ENCODE measurements at regions not wholly inside any gene's neighbourhood (a gene's known extent, or its start where the extent isn't known, plus 50 kb on each side); places are given as distances from the start of the nearest gene placed in this dataset.

DNA sequence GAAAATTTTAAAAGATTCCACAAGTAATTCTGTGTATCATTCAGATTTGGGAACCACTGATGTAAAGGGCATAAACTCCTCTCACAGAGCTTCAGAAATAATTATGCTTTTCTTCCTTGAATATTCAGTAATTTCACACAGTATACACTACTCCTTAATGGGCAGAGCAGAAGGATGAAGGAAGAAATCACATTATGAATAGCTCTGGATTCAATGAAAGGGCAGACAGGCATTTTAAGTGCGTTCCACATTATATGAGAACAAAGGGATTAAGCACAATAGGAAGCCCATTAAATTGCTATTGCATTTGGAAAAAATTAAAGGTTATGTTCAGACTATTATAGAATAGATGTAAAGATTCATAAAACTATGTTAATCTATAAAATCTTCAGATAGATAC lies 142.6 kb downstream of the PDHA2 start:
- in situ Hi-C loops (cut with HindIII; ENCODE audit: low pct_unique_long_range_greater_than_20kb, low sequenced_read_pairs) = no loop called here
- DNase-seq (ENCODE audit: low read depth, low spot score) = no peak

DNA sequence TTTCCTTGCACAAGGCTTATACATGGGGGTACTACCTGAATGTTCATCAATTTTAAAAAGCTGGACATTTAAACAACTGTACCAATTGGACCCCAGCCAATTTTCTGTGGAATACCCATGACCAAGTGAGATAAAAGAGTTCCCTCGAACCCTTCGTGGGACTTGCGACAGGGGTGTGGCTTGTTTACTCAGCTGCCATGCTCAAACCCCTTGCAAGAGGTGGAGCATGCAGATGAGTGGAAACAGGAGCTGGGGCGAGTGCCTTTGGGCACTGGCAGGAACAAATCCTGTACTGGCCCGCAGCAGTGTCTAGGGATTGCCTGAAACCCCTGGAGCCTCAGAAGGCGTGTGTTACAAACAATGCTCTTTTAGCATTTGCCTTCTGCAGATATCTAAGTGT lies 144.2 kb downstream of the PDHA2 start:
- DNase-seq (ENCODE audit: low read depth, low spot score) = no peak
- in situ Hi-C loops (cut with HindIII; ENCODE audit: low pct_unique_long_range_greater_than_20kb, low sequenced_read_pairs) = no loop called here

DNA sequence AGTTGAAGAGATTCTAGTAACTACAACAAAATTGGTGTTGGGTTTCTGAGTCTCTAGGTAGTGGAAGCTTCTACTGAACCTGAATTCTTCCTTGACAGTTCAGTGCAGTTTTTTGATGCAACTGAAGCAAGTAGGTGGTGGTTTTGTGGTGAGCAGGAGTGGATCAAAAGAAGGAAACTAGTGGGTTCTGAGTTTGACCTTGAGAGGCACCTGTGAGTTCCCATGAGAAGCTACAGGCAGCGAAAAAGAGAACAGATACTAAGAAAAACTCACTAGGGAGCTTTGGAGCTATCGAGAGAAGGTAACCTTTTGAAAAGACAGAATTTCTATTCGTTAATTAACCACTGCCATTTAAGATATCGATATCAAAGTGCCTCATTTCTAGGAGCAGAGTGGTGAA lies 145.2 kb downstream of the PDHA2 start:
- no peak for DNase-seq (ENCODE audit: low read depth, low spot score)
- in situ Hi-C loops (cut with HindIII; ENCODE audit: low pct_unique_long_range_greater_than_20kb, low sequenced_read_pairs) = no loop called here

DNA sequence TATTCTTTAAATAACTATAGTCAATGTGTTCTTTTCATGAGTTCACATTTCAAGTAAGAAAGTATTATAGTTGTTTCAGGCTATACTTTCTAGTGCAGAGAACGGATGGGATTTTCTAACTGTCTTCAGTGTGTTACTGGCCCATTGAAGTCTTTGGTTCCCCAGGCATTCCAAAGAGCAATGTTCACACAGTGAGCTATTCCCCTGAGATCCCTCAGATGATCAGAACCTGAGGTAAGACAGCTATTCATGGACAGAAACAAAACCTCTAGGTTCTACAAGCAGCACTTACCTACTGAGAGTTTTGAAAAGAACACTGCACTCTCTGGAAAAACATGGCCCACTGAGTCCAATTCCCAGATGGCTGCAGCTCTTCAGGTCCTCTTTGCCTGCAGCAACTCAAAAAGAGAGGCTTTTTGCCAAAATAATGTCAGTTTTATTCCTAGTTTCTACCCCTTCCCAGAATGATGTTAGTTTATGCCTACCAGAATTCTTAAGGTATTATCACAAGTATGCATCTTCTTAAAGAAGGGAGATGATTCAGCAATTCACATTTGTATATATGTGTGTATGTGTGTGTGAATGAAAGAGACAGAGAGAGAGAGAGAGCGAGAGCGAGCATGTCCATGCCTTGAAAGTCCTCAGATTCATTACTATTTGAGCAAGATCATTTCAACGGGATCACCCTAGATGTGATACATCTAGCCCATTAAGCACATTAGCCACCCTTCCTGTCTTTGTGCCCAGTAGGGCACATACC lies 146.1 kb downstream of the PDHA2 start:
- no peak for DNase-seq (ENCODE audit: low read depth, low spot score)
- in situ Hi-C loops (cut with HindIII; ENCODE audit: low pct_unique_long_range_greater_than_20kb, low sequenced_read_pairs) = no loop called here

DNA sequence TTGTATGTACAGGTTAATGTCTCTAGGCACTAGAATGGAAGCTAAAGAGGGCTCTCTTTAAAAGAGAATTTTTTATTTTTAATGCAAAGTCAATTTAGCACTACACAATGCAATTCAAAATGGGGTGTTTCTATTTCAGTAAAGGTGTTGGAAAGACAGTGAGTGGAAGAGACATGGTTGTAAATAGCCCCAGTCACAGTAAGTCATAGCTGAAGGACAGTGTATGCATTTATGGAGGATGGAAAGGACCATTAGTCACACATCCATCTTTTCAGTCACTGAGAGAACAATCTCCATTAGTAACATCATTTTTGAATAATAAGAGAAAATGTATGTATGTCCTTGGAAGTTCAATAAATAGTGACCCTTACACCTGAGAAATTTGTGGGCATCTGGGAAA lies 148.0 kb downstream of the PDHA2 start:
- in situ Hi-C loops (cut with HindIII; ENCODE audit: low pct_unique_long_range_greater_than_20kb, low sequenced_read_pairs) = no loop called here
- no peak for DNase-seq (ENCODE audit: low read depth, low spot score)

DNA sequence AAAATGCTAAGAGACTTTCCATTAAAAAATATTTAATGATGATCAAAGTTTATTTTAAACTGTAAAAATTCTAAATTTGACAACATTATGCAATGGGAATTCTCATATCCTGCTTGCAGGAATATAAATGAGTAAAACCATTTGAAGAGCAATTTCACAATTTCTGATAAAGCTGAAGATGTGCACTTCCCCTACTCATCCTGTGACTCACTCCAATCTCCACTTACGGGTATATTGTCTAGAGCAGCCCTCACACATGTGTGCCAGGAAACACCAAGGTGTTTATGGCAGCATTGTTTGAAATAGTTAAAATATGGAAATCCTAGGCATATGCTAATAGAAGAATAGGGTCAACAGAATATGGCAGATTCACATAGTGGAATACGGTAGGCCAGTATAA lies 158.4 kb downstream of the PDHA2 start:
- no peak for DNase-seq (ENCODE audit: low read depth, low spot score)
- in situ Hi-C loops (cut with HindIII; ENCODE audit: low pct_unique_long_range_greater_than_20kb, low sequenced_read_pairs) = no loop called here

DNA sequence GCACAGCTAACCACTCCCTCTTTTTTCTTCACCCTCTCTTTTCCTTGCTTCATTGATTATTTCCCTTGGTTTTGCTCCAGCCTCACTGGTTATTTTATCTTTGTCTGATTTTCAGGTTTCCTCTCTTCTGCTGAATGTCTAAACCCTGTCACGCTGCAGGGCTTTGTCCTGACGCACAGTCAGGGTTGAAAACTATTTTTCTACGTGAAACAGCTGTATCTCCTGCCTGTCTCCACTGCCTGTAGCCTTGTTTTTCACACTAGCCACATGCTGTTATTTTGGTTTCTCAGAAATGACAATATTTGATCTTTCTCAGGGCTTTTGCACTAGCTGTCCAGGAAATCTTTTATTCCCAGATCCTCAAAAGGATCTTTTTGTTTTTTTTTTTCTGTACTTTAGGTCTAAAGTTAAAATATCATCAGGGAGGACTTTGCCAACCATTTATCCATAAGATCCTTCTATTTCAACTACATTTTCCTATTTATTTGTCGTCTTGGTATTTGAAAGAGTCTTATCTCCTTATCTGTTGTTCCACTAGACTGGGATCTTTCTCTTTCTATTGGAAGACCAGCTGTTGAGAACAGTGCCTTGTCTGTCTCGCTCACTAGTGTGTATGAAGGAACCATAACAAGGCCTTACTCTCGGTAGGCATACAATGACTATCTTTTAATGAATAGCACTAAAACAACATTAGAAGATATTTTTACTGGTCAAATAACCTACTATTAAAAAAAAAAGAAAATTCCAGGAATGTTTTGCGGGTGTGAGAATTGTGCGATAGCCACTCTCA lies 164.3 kb downstream of the PDHA2 start:
- in situ Hi-C loops (cut with HindIII; ENCODE audit: low pct_unique_long_range_greater_than_20kb, low sequenced_read_pairs) = no loop called here
- DNase-seq (ENCODE audit: low read depth, low spot score) = peak; percentile 30

DNA sequence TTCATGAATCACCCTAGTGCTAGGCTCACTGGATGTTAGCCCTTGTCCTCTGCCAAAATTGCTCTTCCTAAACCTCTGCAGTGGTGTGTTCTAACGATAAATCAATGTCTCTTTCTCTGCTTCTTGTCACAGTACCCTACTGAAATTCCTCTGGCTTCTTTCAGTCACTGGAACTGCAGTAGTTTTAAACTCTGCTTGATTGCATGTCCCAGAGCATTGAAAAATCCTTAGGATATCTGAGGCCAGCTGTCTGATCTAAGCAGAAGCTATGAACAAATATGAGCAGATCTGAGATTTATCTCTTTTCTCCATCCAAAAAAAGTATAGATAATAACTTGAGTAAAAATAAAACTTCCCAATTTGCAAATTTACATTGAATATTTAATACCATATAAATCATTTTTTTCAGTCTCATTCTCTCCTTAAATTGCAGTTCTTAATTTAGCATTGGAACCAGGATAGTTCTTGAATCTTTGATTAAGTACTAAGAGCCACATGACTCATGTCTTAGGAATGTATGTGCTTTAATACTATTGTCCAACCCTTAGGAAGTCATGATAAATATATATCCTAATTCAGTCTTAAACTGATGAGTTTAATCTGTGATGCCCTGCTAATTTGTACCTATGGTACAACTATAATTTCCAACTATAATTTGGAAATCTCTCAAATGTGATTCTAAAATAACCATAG lies 169.7 kb downstream of the PDHA2 start:
- in situ Hi-C loops (cut with HindIII; ENCODE audit: low pct_unique_long_range_greater_than_20kb, low sequenced_read_pairs) = no loop called here

DNA sequence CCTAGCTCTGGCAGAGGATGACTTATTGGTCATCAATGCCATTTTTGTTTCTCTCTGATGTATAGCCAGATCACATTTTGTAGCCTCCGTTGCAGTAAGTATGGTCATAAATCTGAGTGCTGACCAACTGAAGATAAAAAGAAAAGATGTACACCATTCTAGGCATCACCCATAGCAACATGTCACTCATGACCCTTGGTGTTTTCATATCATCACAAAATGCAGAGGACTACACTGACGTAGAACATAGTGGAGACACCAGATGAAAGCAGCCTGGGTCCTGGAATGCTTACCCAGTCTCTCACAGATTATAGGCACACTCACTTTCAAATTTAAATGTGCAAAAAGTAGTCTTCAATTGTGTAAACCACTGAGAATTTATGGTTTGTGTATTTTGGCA lies 172.8 kb downstream of the PDHA2 start:
- DNase-seq (ENCODE audit: low read depth, low spot score) = no peak
- in situ Hi-C loops (cut with HindIII; ENCODE audit: low pct_unique_long_range_greater_than_20kb, low sequenced_read_pairs) = no loop called here

More for the DNA sequence above, 169.7 kb downstream of the PDHA2 start:
- no peak for DNase-seq (ENCODE audit: low read depth, low spot score)

DNA sequence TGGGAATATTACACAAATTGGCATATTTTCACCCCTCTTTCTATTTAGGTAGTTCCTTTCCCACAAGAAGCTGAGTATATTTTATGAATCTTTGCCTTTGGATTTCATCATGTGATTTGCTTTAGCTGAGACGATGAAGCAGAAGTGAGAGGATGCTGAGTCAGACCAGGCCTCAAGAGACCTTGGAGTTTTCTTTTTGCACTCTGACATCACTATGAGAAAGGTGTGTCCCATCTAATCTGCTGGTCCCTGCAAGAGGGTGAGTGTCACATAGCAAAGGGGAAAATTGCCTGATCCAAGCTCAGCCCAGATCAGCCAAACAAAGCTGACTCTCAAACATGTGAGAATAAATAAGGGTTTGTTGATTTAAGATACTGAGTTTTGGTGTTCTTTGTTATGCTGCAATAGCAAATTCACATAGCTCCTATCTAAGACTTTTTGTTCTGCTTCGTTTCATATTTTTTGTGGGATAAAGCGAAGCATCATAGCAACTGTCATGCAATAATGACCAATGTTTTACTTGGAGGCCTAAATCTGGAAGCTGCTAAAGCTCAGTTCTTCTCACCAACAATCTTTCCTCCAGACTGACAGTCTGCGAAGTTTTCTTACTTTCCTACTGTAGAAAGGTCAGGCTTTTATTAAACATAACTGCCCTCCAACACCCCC lies 176.9 kb downstream of the PDHA2 start:
- no peak for DNase-seq (ENCODE audit: low read depth, low spot score)
- in situ Hi-C loops (cut with HindIII; ENCODE audit: low pct_unique_long_range_greater_than_20kb, low sequenced_read_pairs) = no loop called here

DNA sequence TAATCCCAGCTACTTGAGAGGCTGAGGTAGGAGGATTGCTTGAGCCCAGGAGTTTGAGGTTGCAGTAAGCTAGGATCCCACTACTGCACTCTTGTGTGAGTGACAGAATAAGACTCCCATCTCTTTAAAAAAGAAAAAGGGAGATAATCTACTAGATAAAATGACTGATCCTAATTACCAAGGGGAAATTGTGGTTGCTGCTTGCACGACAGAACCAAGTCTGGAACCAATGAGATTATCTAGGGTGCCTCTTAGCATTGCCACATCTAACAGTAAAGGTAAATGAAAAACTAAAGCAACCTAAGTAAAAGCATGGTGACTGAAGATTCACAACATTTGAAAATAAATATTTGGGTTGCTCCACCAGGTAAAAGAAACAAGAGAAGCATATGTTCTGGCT lies 185.1 kb downstream of the PDHA2 start:
- in situ Hi-C loops (cut with HindIII; ENCODE audit: low pct_unique_long_range_greater_than_20kb, low sequenced_read_pairs) = no loop called here
- DNase-seq (ENCODE audit: low read depth, low spot score) = no peak

DNA sequence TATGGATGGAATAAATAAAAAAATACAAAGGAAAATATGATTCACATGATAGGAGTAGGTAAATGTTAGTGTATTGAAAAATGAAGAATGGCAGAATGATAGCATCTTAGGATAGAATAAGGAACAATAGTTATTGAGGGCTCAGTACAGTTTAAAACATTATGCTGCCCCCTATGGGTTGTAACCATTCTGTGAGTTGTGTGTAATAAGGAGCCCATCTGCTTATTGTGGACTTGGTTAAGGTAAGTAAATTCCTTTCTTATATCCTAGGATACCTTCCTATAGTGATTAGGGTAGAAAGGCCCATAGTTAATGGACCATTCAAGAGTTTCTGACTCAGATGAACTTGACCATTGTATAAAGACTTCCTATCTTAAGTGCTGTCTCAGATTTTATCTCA lies 195.8 kb downstream of the PDHA2 start:
- DNase-seq (ENCODE audit: low read depth, low spot score) = peak; percentile 68
- in situ Hi-C loops (cut with HindIII; ENCODE audit: low pct_unique_long_range_greater_than_20kb, low sequenced_read_pairs) = no loop called here

DNA sequence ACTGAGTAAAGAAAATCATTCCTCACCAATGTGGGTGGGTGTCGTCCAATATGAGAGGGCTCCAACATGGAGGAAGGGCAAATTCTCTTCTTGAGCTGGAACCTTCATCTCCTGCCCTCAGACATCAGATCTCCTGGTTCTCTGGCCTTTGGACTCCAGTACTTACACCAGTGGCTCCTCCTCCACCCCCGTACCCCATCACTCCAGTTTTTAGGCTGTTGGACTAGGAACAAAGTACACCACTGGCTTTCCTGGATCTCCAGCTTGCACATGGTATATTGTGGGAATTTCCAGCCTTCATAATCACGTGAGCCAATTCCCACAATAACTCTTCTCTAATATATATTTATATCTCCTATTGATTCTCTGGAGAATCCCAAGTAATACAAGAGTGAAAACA lies 196.9 kb downstream of the PDHA2 start:
- in situ Hi-C loops (cut with HindIII; ENCODE audit: low pct_unique_long_range_greater_than_20kb, low sequenced_read_pairs) = no loop called here

DNA sequence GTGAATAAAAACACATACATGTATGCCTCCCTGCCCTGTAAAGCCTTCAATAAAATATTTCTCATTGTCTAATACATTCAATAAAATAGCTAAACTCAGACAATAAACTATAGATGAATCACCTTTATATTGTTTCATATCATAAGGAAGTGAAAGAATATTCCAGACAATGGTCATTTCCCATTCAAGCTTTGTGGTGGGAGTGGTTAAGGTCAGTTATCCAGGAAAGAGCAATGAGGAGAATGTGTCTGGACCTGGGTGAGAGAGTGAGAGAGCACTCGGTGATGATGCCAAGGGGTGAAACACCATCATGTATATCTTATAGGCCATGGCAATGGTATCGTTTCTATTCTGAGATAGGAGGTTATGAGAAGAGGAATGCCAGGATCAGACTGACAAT lies 197.8 kb downstream of the PDHA2 start:
- in situ Hi-C loops (cut with HindIII; ENCODE audit: low pct_unique_long_range_greater_than_20kb, low sequenced_read_pairs) = no loop called here
- no peak for DNase-seq (ENCODE audit: low read depth, low spot score)

More for the DNA sequence above, 196.9 kb downstream of the PDHA2 start:
- no peak for DNase-seq (ENCODE audit: low read depth, low spot score)

DNA sequence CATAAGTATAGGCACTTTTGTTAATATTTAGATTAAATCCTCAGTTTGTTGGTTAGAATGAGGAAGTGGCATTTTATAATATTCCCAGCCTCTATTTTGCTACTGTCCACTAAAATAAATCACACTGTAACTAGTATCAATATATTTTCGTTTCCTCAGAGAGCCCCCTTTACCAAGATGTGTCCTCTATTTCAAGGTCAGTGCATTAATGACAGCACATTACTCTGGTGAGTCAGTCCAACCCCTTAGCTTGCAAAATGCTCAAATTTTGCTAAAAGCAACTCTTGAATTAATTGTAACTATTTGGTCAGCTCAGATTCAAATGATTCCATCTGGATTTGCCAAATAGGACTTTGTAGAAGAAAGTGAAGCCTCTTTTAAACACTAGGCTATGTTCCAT lies 199.3 kb downstream of the PDHA2 start:
- no peak for DNase-seq (ENCODE audit: low read depth, low spot score)
- in situ Hi-C loops (cut with HindIII; ENCODE audit: low pct_unique_long_range_greater_than_20kb, low sequenced_read_pairs) = no loop called here

DNA sequence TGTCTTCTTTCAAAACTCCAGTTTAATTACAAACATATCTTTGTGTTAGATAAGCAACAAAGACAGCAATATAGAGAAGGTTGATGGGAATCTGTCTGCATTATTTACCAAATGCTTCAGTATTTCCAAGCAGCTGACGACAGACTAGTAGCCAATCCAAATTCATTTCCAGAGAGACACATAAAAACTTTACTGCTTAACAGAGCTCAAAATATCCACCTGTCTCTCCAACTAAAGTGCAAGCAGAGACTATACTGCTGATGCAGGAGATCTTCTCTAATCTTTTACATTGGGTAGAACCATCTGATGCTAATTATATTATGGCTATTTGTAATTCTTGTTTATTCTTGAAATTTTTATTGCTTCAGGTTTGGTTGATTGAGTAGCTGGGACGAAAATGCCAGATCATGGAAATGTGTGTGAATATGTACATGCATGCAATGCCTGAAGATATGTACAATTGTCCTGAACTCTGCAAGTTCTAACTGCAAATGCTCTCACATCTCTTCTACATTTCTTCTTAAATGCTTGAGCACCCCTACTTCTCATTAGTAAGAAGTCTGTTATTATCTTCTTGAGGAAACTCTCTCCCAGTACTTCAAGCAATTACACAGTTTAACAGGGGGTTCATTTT lies 200.0 kb downstream of the PDHA2 start:
- no peak for DNase-seq (ENCODE audit: low read depth, low spot score)

DNA sequence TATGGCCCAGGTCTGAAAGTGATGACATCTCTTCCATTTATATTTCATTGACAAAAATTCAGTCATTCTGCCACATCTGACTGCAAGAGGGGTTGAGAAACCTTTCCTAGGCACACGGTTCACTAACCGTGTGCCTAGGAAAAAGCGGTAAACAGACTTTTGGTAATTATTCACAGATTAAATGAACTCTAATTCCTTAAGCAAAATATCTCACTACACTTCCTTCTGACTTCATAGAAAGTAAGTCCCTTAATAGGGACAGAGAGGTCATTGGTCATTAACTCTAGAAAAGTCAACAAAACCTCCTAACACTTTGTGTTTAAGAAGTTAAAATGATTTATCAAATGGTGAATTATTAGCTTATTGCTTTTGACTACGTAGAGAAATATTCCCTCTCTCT lies 205.1 kb downstream of the PDHA2 start:
- in situ Hi-C loops (cut with HindIII; ENCODE audit: low pct_unique_long_range_greater_than_20kb, low sequenced_read_pairs) = no loop called here
- no peak for DNase-seq (ENCODE audit: low read depth, low spot score)

More for the DNA sequence above, 200.0 kb downstream of the PDHA2 start:
- in situ Hi-C loops (cut with HindIII; ENCODE audit: low pct_unique_long_range_greater_than_20kb, low sequenced_read_pairs) = no loop called here

DNA sequence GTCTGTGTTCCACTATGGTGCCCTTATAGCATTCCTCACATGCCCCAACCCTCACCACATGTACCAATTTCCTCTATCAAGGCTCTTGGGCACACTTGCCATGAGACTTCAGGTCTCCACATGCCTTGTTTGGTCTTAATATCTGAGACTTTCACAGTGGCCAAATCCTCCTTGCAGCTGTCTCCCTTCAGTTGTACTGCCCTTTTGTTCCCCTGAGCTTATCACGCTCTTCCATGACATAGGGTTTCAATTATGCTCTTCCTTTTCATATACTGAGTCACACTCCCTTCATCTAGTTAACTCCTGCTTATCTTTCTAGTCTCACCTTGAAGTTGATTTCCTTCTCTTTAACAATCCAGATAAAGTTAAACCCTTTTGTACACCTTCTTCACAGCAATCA lies 212.9 kb downstream of the PDHA2 start:
- in situ Hi-C loops (cut with HindIII; ENCODE audit: low pct_unique_long_range_greater_than_20kb, low sequenced_read_pairs) = no loop called here
- DNase-seq (ENCODE audit: low read depth, low spot score) = no peak
